GM20000 (cell line): ENCODE measurements at regions not wholly inside any gene's neighbourhood (a gene's known extent, or its start where the extent isn't known, plus 50 kb on each side); places are given as distances from the start of the nearest gene placed in this dataset.

Experiments
- DNase-seq: peaks from one replicate; pipeline ENCODE4 v3.0.0; 2012; ENCODE audit warnings: low spot score
- TF ChIP-seq, protein P1 (sequence below): IDR thresholded peaks from 2 replicates; pipeline ENCODE4 v1.5.1; 2012; ENCODE audit warnings: mild to moderate bottlenecking, control low read depth; ENCODE audit errors: extremely low read depth, missing control alignments

DNA sequence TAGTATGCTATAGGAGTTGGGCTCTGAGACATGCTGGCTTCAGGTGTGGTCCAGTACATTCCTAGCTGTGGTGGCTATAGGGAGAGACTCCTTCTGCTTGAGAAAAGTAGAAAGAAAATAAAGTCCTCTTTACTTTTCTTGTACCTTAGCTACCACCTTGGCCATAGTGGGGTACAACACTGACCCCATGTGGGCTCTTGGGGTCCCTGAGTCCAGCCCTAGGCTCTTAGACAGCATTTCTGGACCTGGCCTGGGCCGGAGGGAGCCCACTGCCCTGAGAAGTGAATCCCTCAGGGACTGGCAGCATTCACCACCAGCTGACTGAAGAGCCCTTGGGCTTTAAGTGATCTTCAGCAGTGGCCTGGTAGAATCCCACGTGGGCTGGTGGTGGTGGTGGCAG lies 143.1 kb downstream of the SYT10 start:
- TF ChIP-seq, protein P1, sequence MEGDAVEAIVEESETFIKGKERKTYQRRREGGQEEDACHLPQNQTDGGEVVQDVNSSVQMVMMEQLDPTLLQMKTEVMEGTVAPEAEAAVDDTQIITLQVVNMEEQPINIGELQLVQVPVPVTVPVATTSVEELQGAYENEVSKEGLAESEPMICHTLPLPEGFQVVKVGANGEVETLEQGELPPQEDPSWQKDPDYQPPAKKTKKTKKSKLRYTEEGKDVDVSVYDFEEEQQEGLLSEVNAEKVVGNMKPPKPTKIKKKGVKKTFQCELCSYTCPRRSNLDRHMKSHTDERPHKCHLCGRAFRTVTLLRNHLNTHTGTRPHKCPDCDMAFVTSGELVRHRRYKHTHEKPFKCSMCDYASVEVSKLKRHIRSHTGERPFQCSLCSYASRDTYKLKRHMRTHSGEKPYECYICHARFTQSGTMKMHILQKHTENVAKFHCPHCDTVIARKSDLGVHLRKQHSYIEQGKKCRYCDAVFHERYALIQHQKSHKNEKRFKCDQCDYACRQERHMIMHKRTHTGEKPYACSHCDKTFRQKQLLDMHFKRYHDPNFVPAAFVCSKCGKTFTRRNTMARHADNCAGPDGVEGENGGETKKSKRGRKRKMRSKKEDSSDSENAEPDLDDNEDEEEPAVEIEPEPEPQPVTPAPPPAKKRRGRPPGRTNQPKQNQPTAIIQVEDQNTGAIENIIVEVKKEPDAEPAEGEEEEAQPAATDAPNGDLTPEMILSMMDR = no peak
- DNase-seq = no peak

DNA sequence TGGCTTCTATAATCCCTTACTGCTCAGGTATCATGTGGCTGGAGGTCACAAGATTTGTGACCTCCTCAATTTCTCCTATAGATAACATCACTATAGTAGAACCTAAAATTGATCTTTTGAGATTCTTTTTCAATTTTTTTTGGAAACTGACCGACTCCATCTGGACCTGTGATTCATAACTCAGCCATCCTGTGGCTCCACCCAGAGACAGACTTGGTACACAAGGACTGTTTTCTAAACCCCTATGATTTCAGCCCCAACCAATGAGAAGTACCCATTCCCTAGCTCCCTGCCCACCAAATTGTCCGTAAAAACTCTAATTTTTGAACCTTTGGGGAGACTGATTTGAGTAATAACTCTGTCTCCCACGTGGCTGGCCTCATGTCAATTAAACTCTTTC lies 148.9 kb downstream of the SYT10 start:
- TF ChIP-seq, protein P1 = no peak
- no peak for DNase-seq

DNA sequence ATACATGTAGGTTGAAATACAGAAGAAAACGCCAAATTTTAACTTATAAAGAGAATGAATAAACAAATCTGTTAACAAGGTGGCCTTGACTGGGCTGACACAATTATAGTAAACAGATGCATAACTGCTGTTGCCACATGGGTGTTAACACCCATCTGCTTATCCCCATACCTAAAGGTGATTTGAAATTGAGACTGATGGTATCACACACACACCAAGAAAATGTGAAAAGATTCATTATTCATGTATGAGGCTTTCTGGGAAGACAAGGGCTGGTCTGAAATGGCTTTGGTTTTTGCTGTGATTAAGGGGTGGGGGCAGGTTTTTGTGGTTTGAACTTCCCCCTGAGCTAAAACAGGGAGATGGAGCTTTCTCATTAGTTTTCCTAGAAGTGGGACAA lies 156.6 kb downstream of the SYT10 start:
- TF ChIP-seq, protein P1 = no peak
- DNase-seq = no peak

DNA sequence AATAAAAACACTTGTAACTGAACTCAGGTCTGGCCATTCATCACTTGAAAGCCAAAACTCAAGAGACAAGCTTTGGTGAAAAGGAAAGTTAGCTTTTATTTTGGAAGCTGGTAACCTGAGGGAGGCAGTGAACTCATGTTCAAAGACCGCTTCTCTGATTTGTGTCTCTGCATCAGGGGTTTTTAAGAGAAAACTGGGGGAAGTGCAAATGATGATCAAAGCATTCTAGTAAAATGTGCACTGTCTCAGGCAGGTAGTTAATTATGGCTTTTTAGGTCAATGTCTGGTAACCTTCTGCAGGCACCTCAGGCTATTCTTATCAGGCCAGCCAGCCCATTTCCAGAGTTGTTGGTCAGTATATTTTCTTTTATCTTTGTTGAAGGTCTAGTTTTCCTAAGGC lies 162.2 kb downstream of the SYT10 start:
- TF ChIP-seq, protein P1 = no peak
- DNase-seq = no peak

DNA sequence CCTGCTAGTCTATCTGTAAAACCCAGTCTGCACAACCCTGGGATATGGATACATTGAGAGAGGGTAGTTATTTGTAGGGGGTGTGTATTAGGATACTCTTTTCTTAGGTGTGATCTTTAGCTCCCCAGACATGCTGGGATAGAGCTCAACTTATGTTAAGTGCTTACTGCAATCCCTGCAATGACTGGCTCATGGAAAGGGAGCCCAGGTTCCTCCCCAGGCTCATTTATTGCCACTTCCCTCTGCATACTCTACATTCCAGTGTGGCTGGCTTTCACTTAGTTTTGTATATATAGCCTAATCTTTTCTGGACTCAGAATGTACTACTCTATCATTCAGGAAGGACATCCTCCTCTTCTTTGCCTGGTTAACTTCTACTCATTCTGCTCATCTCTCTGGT lies 172.0 kb downstream of the SYT10 start:
- TF ChIP-seq, protein P1 = no peak
- DNase-seq = no peak

DNA sequence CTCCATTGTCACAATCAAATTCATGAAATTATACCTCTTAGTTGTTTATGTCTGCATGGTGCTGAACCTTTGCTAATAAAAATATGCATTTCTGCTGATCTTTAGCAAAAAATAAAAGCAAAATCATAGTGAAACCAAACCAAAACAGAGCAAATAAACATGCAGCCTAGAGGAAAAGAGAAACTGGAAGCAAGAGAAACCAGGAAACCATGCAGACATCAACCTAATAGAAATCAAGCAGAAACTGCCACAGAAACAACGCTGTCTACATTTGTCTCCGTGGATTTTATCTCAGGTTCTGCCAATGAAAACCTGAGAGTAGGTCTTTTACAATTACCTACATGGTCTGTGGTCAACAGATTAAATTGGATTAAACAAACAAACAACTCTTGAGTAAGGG lies 173.7 kb downstream of the SYT10 start:
- TF ChIP-seq, protein P1 = no peak
- DNase-seq = no peak

DNA sequence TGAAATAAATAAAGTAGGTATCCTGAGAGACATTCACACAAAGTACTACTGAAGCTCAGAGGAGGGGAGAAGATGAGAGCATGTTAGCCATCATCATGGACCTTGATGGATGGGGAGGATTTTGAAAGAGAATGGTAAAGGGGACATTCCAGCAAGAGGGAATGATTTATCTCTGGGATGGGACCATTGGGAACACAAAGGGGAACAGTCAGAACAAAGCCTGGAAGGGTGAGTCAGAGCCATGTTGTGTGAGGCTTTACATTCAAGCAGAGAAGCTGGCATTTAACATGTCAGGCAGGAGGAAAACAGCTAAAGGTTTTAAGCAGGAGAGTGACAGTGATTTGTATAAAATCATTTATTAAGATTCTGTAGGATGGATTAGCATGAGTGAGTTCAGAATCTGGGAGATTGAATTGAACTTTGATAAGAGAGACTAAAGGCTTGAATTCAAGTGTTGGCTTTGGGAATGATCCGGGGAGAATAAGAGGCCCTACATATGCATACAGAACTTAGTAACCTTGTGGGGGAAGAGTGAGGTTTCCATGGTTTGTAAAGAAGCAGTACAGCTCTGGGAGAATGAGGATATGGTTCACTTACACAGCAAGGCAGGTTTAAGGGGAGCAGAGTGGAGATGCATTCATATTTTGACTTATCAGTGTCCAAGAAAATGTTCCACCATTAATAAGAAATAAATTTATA lies 174.4 kb downstream of the SYT10 start:
- TF ChIP-seq, protein P1 = no peak
- no peak for DNase-seq
